ENCODE measurements at regions not wholly inside any gene's neighbourhood (a gene's known extent, or its start where the extent isn't known, plus 50 kb on each side); places are given as distances from the start of the nearest gene placed in this dataset.

GRCh38 chr12:63084501-63084900 lies 66.5 kb downstream of the AVPR1A start:
- TF ChIP-seq CTCF (conservative IDR thresholded peaks at IDR 0.05; ENCODE audit: low read depth, low read length) (no peak), EZH2phosphoT487 (IDR thresholded peaks at IDR 0.05; ENCODE audit: borderline replicate concordance, low read length) (no peak), EZH2 (IDR thresholded peaks at IDR 0.05; ENCODE audit: low read length, unreplicated experiment) (no peak)

All from PC-3 (cell line).